Fibroblast of pulmonary artery (primary cell): ENCODE measurements at regions not wholly inside any gene's neighbourhood (a gene's known extent, or its start where the extent isn't known, plus 50 kb on each side); places are given as distances from the start of the nearest gene placed in this dataset.
"Not testable (repeated sequence)": the region's sequence is repeated elsewhere in the genome, so short reads cannot be mapped to it uniquely, and the experiment has no call there.

Experiments
- DNase-seq: peaks from one replicate; pipeline ENCODE4 v3.0.0-alpha.2; 2010; ENCODE audit warnings: low read depth
- H3K4me3 ChIP-seq: replicated peaks from 2 replicates; pipeline ENCODE4 v1.5.1; 2011; ENCODE audit warnings: low read depth, mild to moderate bottlenecking, control low read depth, low read length, moderate library complexity
- CTCF ChIP-seq: IDR thresholded peaks from 2 replicates; pipeline ENCODE4 v1.5.1; 2011; ENCODE audit warnings: mild to moderate bottlenecking, control low read depth, low read length, inconsistent platforms; ENCODE audit errors: missing control alignments

DNA sequence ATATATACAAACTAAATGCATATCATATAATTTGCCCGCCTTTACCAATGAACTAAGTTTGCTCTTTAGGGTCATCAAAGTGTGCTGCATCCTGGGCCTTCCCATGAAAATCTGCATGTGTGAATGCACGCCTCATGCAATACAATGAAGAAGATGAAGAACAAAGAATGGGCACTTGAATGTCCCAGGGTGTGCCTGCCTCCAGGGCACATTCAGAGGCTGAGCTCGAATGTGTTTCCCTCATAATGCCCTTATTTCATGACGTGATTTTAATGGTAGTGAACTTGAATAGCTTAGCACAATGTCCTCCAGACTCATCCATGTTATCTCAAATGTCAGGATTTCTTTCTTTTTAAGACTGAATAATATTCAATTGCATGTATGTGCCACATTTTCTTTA is 824.9 kb downstream of the TNS3 start:
- no peak for TF ChIP-seq CTCF

DNA sequence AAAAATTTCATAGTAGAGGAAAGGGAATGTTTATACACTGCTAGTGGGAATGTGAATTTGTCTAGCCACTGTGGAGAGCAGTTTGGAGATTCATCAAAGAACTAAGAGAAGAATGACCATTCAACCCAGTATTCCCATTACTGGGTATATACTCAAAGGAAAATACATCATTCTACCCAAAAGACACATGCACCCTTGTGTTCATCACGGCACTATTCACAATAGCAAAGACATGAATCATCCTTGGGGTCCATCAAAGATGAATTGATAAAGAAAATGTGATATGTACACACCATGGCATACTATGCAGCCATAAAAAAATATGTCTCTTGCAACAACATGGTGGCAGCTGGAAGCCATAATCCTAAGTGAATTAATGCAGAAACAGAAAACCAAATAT is 825.7 kb downstream of the TNS3 start:
- DNase-seq = no peak
- H3K4me3 ChIP-seq = no peak overlapping the region
- no peak for TF ChIP-seq CTCF

More for the DNA sequence above, 824.9 kb downstream of the TNS3 start:
- no peak overlapping the region for H3K4me3 ChIP-seq
- DNase-seq = no peak

DNA sequence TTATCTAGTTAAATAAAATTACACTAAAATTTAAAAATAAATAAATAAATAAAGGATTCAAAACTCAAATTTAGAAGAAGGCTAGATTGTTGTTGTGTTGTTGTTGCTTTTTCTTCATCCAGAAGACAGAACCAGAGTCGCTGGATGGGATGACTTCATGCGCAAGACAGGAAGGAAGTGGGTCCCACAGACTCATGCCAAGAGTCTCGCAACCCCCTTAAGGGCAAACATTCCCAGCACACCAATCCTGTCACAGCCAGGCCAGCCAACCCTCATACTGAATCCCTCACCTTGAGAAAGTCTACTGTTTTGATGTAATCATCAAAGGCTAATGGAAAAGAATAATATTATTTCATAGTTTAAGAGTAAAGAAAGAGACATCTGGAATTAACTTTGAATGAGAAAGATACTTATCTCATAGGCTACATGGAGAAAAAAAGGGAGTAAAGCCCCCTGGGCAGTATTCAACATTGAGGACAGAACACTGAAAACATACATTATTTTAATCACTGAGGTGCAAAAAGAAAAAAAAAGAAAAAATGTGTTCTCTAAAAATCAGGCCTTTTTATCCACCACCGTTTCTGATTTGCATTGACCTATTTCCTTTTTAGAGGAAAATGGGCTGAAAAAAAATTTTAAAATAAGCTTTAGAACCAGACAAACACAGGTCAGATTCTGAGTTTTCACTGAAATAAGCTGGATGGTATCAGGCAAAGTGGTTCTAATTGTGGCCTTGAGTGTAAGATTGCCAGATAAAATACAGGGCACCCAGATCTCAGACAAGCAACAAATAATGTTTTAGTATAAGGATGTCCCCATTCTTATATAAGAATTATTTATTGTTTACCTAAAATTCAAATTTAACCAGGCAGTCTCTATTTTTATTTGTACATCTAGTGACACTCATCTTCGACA is 826.5 kb downstream of the TNS3 start:
- no peak for TF ChIP-seq CTCF
- no peak overlapping the region for H3K4me3 ChIP-seq
- DNase-seq = no peak

DNA sequence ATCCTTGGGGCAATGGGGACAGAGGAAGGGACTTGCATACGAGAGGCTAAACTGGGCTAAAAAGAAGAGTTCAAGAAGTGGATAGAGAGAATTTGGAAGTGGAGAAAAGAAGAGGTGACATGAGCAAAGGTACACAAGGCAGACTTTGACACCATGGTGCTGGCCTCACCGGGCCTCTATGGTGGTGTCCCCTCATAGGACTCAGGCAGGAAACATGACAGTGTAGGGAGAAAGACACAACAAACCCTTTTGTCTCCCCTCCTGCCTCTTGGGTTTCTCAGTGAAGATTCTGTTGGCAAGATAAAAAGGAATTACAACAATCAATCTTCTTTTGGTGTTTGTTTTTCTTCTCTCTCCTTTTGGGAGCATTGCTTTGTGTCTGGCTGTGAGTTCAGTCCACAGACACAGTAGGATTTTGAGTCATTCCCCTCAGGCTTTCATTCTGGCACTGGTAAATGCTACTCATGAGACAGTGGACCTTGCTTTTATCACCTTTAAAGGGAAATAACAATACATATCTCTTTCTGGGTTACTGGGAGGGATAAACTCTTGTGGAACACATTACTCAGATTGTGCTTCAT is 827.7 kb downstream of the TNS3 start:
- peak; percentile 62 for DNase-seq
- TF ChIP-seq CTCF = no peak
- H3K4me3 ChIP-seq = no peak overlapping the region

DNA sequence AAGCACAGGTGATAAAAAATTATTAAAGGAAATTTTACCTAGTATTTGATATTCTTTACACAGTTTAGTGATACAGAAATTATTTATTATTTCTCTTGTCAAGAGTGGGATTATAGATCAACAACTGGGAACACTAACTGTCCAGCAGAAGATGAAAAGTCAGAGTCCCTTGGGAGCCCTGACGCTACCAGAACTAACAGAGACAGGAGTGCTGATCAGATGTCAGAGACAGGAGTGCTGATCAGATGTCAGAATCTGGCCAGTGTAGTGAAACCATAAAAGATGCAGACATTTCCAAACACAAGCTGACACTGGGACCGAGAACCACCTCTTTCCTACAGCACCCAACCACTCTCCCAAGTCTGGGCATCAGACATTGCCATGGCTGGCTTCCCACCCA is 828.2 kb downstream of the TNS3 start:
- no peak for DNase-seq
- TF ChIP-seq CTCF = no peak
- H3K4me3 ChIP-seq = no peak overlapping the region

- peak; percentile 57 for DNase-seq
- no peak for TF ChIP-seq CTCF
- H3K4me3 ChIP-seq = no peak overlapping the region
Observed at GRCh38 chr7:46752881-46753366, 829.0 kb downstream of the TNS3 start.

DNA sequence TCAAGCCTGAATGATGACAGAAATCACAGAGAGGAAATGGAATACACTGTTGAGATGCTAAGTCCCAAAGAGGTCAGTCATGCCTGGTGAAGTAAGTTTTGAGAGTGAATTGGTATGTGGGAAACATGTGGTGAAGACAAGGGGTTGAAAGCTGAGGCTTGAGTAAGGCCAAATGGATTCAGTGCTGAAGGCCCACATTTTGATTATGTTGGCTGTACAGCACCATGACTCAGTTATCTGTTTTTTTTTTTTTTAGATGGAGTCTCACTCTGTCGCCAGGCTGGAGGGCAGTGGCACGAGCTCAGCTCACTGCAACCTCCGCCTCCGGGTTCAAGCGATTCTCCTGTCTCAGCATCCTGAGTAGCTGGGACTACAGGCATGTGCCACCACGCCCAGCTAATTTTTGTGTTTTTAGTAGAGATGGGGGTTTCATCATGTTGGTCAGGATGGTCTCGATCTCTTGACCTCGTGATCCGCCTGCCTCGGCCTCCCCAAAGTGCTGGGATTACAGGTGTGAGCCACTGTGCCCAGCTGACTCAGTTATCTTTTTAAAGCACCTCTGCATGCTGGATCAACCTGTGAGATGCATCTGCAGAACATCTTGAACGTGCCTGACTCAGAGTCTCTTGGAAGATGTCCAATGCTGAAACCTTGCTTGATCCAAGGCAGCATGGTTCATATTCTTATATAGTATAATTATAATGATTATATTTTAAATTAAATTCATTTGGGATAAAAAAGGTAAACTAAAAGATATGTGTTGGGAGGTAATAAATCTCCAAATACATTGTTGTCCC is 829.8 kb downstream of the TNS3 start:
- H3K4me3 ChIP-seq = not testable (repeated sequence)
- DNase-seq = peak; percentile 61
